ENCODE measurements at regions not wholly inside any gene's neighbourhood (a gene's known extent, or its start where the extent isn't known, plus 50 kb on each side); places are given as distances from the start of the nearest gene placed in this dataset.

DNA sequence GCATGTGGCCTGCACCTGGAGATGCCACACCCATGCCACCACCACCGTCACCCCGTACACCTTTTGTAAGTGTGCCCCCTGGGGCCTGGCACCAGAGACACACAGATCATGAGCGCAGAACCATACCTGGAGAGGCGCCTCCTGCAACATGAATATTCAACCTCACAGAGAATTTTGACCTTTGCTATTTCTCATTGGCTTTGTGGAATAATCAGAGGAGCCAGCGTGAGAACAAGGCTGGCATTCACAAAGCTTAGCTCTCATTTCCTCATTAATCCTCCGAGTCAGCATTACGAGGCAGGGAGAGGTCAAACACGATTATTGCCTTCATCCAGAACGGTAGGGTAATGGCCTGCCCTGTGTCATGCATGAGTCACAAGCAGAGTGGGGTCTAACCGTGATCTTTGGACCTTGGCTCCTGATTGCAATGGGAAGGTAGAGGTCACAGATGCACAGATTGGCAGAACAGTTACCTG, 73.0 kb upstream of the POMGNT2 start:
- Mint-ChIP-seq H3K9me3 (peaks cover 6 to 15% (median 9%) of the 10 kb centered on the region in 9 donors), H3K4me1 (peaks cover 41 to 74% (median 69%) of the 10 kb centered on the region in 4 donors), H3K36me3 (peaks cover 0 to 13% (median 11%) of the 10 kb centered on the region in 3 donors), H3K27me3 (no peaks in the 10 kb centered on the region), H3K4me3 (peak overlapping the region in 7 of 10 donors; percentile 14 to 91 (median 70)), H3K27ac (peak overlapping the region; percentile 80 to 97 (median 93))
- ATAC-seq = no peak
- no peak for DNase-seq
- POLR2A ChIA-PET = interaction anchor here (1.4 to 7.6 kb wide), 5 partner anchors 14 to 39 kb away, joined by 3 to 60 read pairs (median 10); no protein-coding TSS in a partner anchor

DNA sequence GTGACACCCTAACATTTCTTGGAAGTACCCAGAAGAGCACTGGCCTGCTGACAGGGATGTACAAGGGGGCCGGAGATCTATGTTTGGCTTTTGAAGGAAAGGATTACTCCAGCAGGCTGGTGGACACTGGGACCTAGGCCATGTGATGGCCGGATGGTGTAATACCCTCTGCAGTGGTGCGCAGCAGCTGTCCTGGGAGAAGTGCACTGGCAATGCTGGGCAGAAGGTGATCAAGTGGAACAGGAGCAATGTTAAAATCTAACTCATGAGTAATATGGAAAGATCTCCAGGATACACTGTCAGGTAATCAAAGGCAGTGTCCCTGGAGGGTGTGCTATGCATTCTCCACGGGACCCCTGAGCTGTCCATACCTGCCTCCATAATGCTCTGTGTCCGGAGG, 71.2 kb upstream of the POMGNT2 start:
- POLR2A ChIA-PET = interaction anchor here (1.2 to 7.6 kb wide), 4 partner anchors 8 to 16 kb away, joined by 4 to 60 read pairs (median 30); no protein-coding TSS in a partner anchor
- ATAC-seq = no peak
- Mint-ChIP-seq H3K4me1 (peaks cover 32 to 60% (median 51%) of the 10 kb centered on the region in 4 donors), H3K9me3 (peaks cover 16 to 25% (median 21%) of the 10 kb centered on the region in 9 donors), H3K27me3 (no peaks in the 10 kb centered on the region), H3K36me3 (peaks cover 0 to 24% (median 21%) of the 10 kb centered on the region in 3 donors), H3K27ac (peak overlapping the region in 8 of 10 donors; percentile 16 to 95 (median 66)), H3K4me3 (no peak overlapping the region)
- no peak for DNase-seq

DNA sequence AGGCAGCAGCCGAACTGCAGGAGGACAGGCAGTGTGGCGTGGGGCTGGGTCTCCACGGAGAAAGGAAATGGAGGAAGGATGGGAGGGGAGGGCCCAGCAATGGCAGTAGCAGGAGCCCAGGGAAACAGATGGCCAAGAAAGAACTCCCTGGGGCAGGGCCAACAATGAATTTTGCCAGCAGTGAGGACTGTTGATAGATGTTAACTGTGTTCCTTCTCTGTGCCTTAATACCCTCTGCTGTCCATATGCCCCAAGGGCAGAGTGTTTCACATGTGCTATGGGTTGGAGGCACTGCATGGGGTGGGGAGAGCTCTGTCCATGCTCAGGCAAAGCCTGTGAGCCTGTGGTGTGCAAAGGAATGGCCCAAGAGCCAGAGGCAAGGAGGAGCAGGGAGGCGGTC, 70.8 kb upstream of the POMGNT2 start:
- no peak overlapping the region for H3K4me3 Mint-ChIP-seq
- peaks cover 0 to 24% (median 21%) of the 10 kb centered on the region in 3 donors for H3K36me3 Mint-ChIP-seq
- peak overlapping the region; percentile 21 to 95 (median 64) for H3K27ac Mint-ChIP-seq
- POLR2A ChIA-PET = interaction anchor here (0.6 to 7.6 kb wide), 4 partner anchors 9 to 16 kb away, joined by 3 to 60 read pairs (median 29); no protein-coding TSS in a partner anchor
- H3K9me3 Mint-ChIP-seq = peaks cover 16 to 25% (median 21%) of the 10 kb centered on the region in 9 donors
- DNase-seq = no peak
- no peak for ATAC-seq
- H3K27me3 Mint-ChIP-seq = no peaks in the 10 kb centered on the region
- peaks cover 31 to 58% (median 49%) of the 10 kb centered on the region in 4 donors for H3K4me1 Mint-ChIP-seq

DNA sequence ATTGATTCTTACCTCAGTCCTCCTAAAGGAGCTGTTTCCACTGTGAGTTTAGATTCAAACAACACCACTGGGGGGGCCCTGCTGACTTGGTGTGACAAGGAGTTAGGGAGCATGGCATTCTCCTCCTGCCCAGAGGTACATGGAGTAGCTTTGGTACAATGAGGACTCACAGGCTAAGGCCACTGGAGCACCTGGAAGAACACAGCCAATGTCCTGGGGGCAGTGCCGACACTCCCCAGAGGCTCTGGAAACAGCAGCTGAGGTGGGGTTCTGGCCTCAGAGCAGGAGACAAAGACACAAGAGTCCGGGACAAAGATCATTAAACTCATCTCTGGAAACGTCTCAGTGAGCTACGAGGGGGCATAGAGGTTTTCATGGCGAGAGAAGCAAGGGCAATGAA, 69.7 kb upstream of the POMGNT2 start:
- ATAC-seq = no peak
- peak overlapping the region in 4 of 10 donors; percentile 16 to 71 (median 50) for H3K27ac Mint-ChIP-seq
- no peak overlapping the region for H3K4me3 Mint-ChIP-seq
- peaks cover 16 to 26% (median 21%) of the 10 kb centered on the region in 9 donors for H3K9me3 Mint-ChIP-seq
- H3K36me3 Mint-ChIP-seq = peaks cover 0 to 24% (median 21%) of the 10 kb centered on the region in 3 donors
- POLR2A ChIA-PET = interaction anchor here (1.3 to 7.6 kb wide), 3 partner anchors 9 to 17 kb away, joined by 3 to 60 read pairs (median 54); no protein-coding TSS in a partner anchor
- peaks cover 29 to 47% (median 38%) of the 10 kb centered on the region in 4 donors for H3K4me1 Mint-ChIP-seq
- no peak for DNase-seq
- no peaks in the 10 kb centered on the region for H3K27me3 Mint-ChIP-seq

DNA sequence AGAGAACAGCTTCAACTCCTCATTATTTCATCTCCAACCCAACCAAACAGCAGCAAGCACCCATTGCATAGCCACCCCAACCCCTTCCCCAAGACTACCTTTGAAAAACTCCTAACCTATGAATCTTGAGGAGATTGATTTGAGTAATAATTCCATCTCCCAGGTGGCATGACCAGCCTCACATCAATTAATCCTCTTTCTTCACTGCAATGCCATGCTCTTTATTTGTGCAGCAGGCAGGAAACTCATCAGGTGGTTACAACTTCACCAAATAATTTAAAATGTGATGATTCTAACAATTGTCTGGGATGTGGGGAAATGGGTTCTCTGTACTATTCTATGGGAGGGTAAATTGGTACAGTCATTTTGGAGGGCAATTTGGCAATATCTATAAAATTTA, 68.1 kb upstream of the POMGNT2 start:
- Mint-ChIP-seq H3K4me3 (no peak overlapping the region), H3K27ac (peak overlapping the region in 2 of 10 donors; percentile 1 to 35), H3K27me3 (no peaks in the 10 kb centered on the region), H3K36me3 (peaks cover 0 to 24% (median 21%) of the 10 kb centered on the region in 3 donors), H3K4me1 (peaks cover 19 to 31% (median 22%) of the 10 kb centered on the region in 4 donors), H3K9me3 (peaks cover 16 to 29% (median 21%) of the 10 kb centered on the region in 9 donors)
- POLR2A ChIA-PET = interaction anchor here (1.1 to 1.2 kb wide), 2 partner anchors 13 to 45 kb away, joined by 3 to 5 read pairs; no protein-coding TSS in a partner anchor
- no peak for ATAC-seq
- no peak for DNase-seq

DNA sequence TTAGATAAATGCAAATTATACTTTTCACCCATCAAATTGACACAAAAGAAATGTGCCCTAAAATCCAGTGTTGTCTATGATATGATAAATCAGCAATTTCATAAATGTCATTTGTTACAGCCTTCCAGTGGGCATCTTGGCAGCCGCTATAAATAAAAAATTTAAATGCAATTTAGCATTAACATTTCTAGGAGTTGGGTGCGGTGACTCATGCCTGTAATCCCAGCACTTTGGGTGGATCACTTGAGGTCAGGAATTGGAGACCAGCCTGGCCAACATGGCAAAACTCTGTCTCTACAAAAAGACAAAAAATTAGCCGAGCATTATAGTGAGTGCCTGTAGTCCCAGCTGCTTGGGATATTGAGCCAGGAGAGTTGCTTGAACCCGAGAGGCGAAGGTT, 65.9 kb upstream of the POMGNT2 start:
- no peak overlapping the region for H3K27ac Mint-ChIP-seq
- POLR2A ChIA-PET = interaction anchor here (0.6 to 1.3 kb wide), 3 partner anchors 8 to 157 kb away, joined by 3 read pairs; no protein-coding TSS in a partner anchor
- H3K36me3 Mint-ChIP-seq = peaks cover 0 to 29% (median 28%) of the 10 kb centered on the region in 3 donors
- ATAC-seq = no peak
- no peaks in the 10 kb centered on the region for H3K27me3 Mint-ChIP-seq
- no peak overlapping the region for H3K4me3 Mint-ChIP-seq
- DNase-seq = no peak
- H3K4me1 Mint-ChIP-seq = peaks cover 5 to 12% (median 10%) of the 10 kb centered on the region in 4 donors
- H3K9me3 Mint-ChIP-seq = peaks cover 16 to 38% (median 24%) of the 10 kb centered on the region in 9 donors

DNA sequence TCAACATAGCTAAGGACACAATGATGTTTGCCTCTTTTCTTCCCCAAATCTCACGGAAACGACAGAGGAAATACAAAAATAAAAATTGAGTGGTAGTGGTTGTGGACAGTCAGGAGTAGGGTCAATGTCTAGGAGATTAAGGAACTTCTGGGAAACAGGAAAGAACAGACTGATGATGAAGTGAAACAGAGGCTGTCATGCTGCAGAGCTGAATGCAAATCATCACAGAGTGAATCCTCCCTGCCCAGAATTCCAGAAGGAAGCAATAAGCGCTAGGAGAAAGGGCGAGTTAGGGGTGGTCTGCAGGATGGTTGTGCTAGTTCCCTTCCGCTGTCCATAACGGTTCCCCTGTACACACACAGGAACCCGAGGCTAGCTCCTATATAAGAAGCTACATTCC, 64.7 kb upstream of the POMGNT2 start:
- peaks cover 0 to 41% (median 38%) of the 10 kb centered on the region in 3 donors for H3K36me3 Mint-ChIP-seq
- no peak overlapping the region for H3K4me3 Mint-ChIP-seq
- H3K27ac Mint-ChIP-seq = peak overlapping the region in 2 of 10 donors; percentile 11 to 15
- no peak for DNase-seq
- H3K27me3 Mint-ChIP-seq = no peaks in the 10 kb centered on the region
- peaks cover 19 to 50% (median 34%) of the 10 kb centered on the region in 9 donors for H3K9me3 Mint-ChIP-seq
- ATAC-seq = no peak
- POLR2A ChIA-PET = interaction anchor here (0.7 to 1.3 kb wide), 3 partner anchors 9 to 155 kb away, joined by 3 read pairs; no protein-coding TSS in a partner anchor
- peaks cover 0 to 7% (median 4%) of the 10 kb centered on the region in 4 donors for H3K4me1 Mint-ChIP-seq

DNA sequence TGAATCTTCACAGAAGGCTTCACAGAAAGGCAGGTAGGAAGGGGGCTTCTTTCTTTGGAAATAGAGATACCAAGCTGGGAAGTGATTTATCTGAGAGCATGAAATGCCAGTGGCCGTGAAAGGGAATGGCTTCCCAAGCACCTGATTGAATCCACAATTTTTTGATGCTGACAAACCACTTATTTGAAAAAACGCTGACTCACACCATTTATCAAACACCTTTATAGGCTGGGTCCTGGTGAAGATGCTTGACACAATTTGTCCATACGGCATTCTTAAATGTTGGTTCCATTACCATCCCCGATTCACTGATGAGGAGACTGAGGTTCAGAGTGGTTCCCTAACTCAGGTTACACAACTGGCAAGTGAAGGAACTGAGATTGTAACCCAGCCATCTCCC, 64.1 kb upstream of the POMGNT2 start:
- POLR2A ChIA-PET = no interaction called here
- Mint-ChIP-seq H3K4me1 (peaks cover 0 to 7% (median 3%) of the 10 kb centered on the region in 4 donors), H3K27me3 (no peaks in the 10 kb centered on the region), H3K9me3 (peaks cover 19 to 52% (median 34%) of the 10 kb centered on the region in 9 donors), H3K27ac (peak overlapping the region in 1 of 10 donors; percentile 4), H3K4me3 (no peak overlapping the region), H3K36me3 (peaks cover 0 to 40% (median 36%) of the 10 kb centered on the region in 3 donors)
- ATAC-seq (no peak), DNase-seq (no peak)

DNA sequence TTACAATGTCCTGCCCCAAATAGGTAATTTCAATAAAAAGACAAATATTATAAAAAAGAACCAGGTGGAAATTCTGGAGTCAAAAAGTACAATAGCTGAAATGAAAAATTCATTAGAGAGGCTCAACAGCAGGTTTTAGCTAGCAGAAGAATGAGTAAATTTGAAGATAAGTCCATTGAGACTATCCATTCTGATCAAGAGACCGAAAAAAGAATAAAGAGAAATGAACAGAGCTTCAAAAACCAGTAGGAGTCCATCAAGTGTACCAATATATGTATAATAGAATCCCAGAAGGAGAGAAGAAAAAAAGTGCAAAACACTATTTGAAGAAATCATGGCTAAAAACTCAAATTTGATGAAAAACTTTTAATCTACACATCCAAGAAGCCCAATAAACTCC, 60.5 kb upstream of the POMGNT2 start:
- Mint-ChIP-seq H3K27ac (peak overlapping the region in 3 of 10 donors; percentile 19 to 50 (median 44)), H3K27me3 (no peaks in the 10 kb centered on the region), H3K36me3 (peaks cover 0 to 20% (median 16%) of the 10 kb centered on the region in 3 donors), H3K4me3 (no peak overlapping the region), H3K4me1 (peaks cover 19 to 34% (median 25%) of the 10 kb centered on the region in 4 donors), H3K9me3 (peaks cover 0 to 34% (median 13%) of the 10 kb centered on the region in 9 donors)
- DNase-seq (no peak), ATAC-seq (no peak)
- POLR2A ChIA-PET = interaction anchor here (0.6 to 1.8 kb wide), 4 partner anchors 9 to 81 kb away, joined by 3 to 5 read pairs (median 4); no protein-coding TSS in a partner anchor

DNA sequence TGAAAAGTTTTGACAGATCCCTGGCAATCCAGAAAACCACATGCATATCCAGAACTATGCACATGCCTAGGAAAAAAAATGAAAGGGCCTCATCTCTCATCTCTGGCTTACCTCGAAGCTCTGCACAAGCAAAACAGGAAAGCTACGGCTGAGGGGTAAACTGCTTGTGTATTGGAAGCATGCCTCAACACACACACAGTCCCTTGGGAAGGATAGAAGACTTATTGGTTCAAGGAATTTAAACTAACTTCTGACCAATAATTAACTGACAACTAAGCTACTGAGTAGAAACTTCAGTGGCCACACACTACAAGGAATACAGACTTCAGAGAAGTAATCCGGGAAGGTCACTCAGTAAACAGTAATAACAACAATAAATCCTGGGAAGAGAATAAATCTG, 59.9 kb upstream of the POMGNT2 start:
- Mint-ChIP-seq H3K4me1 (peaks cover 15 to 34% (median 25%) of the 10 kb centered on the region in 4 donors), H3K27me3 (no peaks in the 10 kb centered on the region), H3K4me3 (no peak overlapping the region), H3K9me3 (peaks cover 0 to 34% (median 13%) of the 10 kb centered on the region in 9 donors), H3K27ac (no peak overlapping the region), H3K36me3 (peaks cover 0 to 20% (median 16%) of the 10 kb centered on the region in 3 donors)
- no peak for DNase-seq
- ATAC-seq = no peak
- POLR2A ChIA-PET = interaction anchor here (0.6 to 1.8 kb wide), 5 partner anchors 10 to 81 kb away, joined by 3 to 7 read pairs (median 5); no protein-coding TSS in a partner anchor

DNA sequence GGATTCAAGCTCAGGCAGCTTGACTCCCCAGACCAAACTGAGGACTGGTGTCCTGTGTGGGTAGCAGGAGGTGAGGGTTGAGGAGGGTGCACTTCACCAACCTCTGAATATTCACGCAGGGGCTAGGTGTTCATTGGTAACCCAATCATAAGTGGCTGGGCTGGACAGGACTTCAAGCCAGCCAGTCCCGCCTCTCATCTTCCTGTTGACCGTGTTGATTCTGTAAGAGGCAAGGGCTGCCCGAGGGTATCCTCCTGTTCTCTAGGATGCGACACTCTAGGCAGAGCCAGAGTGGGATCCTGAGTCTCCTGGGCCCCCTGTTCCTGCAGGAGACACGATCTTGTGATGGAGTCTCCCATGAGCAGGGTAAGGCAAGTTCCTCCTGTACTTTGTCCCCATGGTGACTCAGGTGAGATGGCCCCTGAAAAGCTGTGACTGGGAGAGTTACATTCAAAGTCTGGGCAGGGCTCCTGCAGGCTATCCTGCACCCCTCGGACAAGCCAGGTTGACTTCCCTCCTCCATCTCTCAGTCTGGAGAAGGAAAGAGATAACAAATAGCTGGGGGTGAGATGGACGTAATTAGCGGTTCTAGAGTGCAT, 58.1 kb upstream of the POMGNT2 start:
- POLR2A ChIA-PET = interaction anchor here (0.9 to 4.5 kb wide), 6 partner anchors 14 to 170 kb away, joined by 3 to 54 read pairs (median 12); no protein-coding TSS in a partner anchor
- peak overlapping the region in 5 of 10 donors; percentile 51 to 93 (median 87) for H3K4me3 Mint-ChIP-seq
- H3K36me3 Mint-ChIP-seq = peaks cover 0 to 20% (median 16%) of the 10 kb centered on the region in 3 donors
- ATAC-seq (no peak), DNase-seq (no peak)
- H3K4me1 Mint-ChIP-seq = peaks cover 15 to 34% (median 25%) of the 10 kb centered on the region in 4 donors
- no peaks in the 10 kb centered on the region for H3K27me3 Mint-ChIP-seq
- peak overlapping the region; percentile 96 to 100 (median 99) for H3K27ac Mint-ChIP-seq
- H3K9me3 Mint-ChIP-seq = peaks cover 0 to 30% (median 13%) of the 10 kb centered on the region in 9 donors

All from naive thymus-derived CD8-positive, alpha-beta T cell (primary cell).